GM19238 (cell line): ENCODE measurements at regions not wholly inside any gene's neighbourhood (a gene's known extent, or its start where the extent isn't known, plus 50 kb on each side); places are given as distances from the start of the nearest gene placed in this dataset.

Experiments used
- DNase-seq: peaks from one replicate; pipeline ENCODE4 v3.0.0; 2011; ENCODE audit warnings: low spot score; ENCODE audit not compliant: insufficient read length

DNA sequence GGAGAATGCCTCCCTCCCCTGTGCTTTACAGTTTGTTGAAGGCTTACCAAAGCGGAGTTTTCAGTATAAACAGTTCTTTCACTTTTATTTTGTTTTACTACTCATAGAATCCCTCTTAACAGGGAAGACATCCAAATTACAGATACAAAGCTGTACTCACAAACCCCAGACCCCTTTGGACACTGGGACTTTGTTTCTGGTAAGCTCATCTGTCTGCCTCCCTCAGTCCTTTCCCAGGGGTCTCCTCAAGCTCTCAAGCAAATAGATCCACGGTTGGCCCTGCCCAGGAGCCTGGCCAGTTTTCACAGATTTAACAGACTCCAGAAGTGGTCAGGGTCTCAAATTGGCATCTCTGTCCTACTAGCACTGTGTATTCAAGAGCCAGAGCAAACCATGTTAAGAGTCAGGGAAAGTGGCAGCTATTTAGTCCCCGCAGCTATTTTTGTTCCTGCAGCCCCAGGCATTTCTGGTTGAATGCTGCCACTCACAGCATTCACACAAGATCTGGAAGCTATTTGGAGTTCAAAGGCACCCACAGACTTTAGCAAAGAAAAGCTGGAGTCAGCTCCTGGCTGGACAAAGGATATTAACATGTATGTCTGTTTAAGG, 54.2 kb downstream of the TMEM100 start:
- DNase-seq: no peak

GRCh38 chr17:55666806-55667205, 55.9 kb downstream of the TMEM100 start:
- no peak for DNase-seq

DNA sequence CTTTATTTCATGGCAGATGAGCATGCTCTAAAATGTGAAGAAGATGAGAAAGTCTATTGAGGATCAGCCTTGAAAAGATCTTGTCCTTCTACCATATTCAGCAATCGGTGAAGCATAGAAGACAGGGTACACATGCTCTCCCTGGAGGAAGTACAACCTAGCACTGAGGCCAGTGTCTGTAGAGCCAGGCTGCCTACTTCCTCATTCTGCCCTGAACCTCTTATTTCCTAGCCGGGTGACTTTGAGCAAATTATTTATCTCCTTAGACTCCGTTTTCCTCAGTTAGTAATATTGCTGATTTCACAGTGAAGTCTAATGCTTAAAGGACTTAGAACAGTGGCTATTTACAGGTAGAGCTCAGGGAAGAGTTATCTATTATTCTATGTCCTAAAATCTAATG, 58.4 kb downstream of the TMEM100 start:
- DNase-seq: peak; percentile 8

DNA sequence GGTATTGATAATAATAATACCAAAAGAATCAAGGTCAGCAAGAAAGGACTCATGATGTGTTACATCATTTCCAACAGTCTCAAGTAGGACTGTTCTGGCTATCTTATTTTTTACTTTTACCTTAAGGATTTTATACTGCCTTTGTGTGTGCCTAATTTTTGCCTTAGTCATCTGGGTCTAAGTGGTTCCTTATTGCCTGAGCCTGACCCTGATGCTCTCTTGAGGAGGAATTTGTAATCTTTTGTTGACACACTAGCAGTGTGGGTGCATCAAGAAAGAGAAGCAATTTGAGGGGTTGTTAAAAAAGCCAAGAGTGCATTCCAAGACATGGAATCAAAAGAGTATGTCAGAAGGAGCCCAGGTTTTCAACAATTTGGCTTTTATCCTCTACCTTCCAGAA, 59.3 kb downstream of the TMEM100 start:
- no peak for DNase-seq

DNA sequence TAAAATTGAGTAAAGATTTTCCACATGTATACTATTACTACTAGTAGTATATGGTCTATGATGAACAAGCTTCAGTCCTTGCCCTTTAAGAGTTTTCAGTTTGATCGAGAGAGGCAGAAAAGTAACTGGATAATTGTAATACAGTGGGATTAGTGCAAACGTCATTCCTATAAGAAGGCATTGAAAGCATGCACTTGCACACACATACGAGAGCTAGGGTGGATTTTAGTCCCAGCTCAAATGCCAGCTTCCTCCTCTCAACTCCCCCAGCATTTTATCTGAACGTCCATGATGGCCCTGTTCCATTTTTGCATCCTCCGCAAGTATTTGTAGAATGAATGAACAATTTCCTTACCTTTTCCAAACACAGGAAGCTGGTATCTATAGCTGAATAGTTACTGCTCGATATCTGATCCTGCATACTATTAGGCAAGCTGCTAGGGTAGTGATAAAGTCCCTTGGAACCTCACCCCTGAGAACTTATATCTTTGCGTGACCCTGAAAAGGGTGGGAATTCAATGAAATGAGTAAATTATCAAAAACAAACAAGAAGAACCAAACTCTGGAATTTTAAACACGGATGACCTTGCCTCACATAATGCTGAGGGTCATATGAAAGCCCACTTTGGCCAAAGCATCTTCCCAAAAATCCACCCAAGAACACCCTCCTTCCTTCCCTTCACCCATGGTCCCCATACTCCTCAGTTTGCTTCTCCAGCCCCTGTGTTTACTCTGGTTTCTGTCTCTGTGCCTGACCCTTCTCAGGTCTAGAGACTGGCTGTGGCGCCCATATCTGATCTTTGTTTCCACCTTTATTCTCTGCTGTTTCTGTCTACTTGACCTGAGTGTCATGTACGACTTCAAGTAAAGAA, 60.5 kb downstream of the TMEM100 start:
- DNase-seq: no peak

GRCh38 chr17:55661256-55661758, 61.4 kb downstream of the TMEM100 start:
- DNase-seq: no peak

- DNase-seq: no peak
Observed at GRCh38 chr17:55660178-55660886, 62.3 kb downstream of the TMEM100 start.

DNA sequence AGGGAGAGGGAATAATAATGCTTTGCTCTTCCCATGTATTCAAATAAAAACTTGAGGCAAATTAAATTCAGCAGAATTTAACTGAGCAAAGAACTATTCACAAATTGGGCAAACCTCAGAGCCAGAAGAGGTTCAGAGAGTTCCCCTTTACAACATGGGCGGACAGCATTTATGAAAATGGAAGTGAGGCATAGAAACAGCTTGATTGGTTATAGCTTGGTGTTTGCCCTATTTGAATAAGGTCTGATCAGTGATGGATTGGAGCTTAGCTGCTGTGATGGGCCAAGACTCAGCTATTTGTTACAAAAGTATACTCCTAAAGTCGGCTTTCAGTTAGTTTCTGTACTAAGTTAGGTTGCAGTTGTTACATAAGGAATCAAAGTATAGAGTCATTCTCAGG, 63.0 kb downstream of the TMEM100 start:
- no peak for DNase-seq

DNA sequence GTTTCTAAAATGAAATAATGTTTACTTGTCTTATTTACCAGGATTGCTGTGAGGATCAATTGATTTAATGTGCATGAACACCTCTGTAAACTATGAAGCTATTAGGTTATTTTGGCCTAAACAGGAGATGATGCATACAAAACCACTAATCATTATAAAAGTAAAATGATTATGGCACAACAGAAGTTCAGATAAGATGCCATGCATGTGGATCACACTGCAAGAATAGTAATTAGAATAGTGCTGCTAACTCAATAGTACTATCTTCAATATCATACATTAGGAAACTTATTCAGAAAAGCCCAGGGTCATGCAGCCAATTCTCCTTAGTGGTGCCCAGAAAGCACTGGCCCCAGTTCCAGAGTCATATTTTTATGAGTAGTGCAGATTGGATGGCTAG, 66.9 kb downstream of the TMEM100 start:
- no peak for DNase-seq

GRCh38 chr17:55654821-55655220, 67.8 kb downstream of the TMEM100 start:
- no peak for DNase-seq

- no peak for DNase-seq
Observed at GRCh38 chr17:55654022-55654421, 68.6 kb downstream of the TMEM100 start.

DNA sequence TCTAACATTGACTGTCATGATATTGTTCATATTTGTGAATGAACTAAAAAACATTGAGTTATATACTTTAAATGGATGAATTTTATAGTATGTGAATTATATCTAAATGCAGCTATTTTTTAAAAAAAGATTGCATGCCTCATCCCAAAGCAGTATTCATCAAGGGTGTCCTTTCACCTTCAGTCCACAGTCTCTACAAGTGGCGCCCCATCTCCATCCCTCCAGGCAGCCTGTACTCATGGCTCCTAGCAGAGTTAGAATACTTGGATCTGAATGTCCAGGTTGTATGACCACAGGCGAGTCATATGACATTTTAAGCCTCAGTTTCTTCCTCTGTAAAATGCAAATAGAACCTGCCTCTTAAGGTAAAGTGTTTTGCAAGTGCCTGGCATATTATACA, 69.8 kb downstream of the TMEM100 start:
- DNase-seq: no peak

- no peak for DNase-seq
Observed at GRCh38 chr17:55652114-55652823, 70.4 kb downstream of the TMEM100 start.

DNA sequence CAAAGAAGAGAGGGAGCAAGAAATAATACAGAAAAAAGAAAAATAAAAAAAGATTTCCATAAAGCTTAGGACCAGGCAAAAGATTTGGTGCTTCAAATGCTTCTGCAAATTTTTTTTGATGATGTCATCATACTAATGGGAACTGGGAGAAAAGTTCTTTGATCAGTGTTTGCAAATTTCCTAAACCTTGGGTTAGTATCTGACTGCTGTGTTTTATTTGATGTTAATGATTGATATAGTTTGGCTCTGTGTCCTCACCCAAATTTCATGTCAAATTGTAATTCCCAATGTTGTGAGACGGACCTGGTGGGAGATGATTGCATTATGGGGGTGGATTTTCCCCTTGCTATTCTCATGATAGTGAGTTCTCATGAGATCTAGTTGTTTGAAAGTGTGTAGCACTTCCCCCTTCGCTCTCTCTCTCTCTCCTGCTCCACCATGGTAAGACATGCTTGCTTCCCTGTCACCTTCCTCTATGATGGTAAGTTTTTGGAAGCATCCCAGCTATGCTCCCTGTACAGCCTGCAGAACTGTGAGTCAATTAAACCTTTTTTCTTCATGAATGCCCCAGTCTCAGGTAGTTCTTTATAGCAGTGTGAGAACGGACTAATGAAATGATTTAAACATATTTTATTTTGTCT, 72.6 kb downstream of the TMEM100 start:
- no peak for DNase-seq

- no peak for DNase-seq
Observed at GRCh38 chr17:55648086-55648485, 74.6 kb downstream of the TMEM100 start.

- no peak for DNase-seq
Observed at GRCh38 chr17:55645361-55645760, 77.3 kb downstream of the TMEM100 start.

DNA sequence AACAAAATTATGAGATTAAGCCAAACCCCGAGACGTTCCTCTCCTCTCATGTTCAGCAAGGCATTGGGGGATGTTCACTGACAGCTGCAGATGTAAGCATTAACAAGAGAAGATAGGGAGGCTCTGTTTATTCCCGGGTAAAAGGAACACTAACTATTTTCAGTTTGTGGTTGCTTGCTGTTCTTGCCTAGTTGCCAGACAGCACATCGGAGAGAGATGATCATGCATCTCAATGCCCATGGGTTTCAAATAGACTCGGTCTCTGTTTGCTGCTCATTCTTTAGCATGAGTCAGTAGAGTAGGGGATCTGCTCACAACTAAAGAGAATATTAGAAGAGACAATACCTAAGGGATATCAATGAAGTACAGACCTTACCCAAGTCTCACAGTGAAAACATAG, 78.3 kb downstream of the TMEM100 start:
- DNase-seq: no peak

GRCh38 chr17:55642741-55643140, 79.9 kb downstream of the TMEM100 start:
- DNase-seq: no peak

GRCh38 chr17:55641676-55642081, 81.0 kb downstream of the TMEM100 start:
- no peak for DNase-seq

GRCh38 chr17:55639096-55639495, 83.6 kb downstream of the TMEM100 start:
- no peak for DNase-seq
